ENCODE measurements at regions not wholly inside any gene's neighbourhood (a gene's known extent, or its start where the extent isn't known, plus 50 kb on each side); places are given as distances from the start of the nearest gene placed in this dataset.
A peak's percentile ranks its signal among the peaks of the same experiment; 100 is the strongest.

- DNase-seq, result no peak
These were observed 151.4 kb downstream of the ACKR3 start for GRCh38 chr2:236720974-236721540.

- DNase-seq, result no peak
These were observed 154.6 kb downstream of the ACKR3 start for GRCh38 chr2:236724200-236724599.

- no peak for DNase-seq
These were observed 157.3 kb downstream of the ACKR3 start for GRCh38 chr2:236726701-236727450.

- DNase-seq, result no peak
These were observed 159.5 kb downstream of the ACKR3 start for GRCh38 chr2:236728916-236729670.

- no peak for DNase-seq
These were observed 160.8 kb downstream of the ACKR3 start for GRCh38 chr2:236730393-236730792.

- DNase-seq, result no peak
These were observed 162.3 kb downstream of the ACKR3 start for GRCh38 chr2:236731767-236732580.

- no peak for DNase-seq
These were observed 163.5 kb downstream of the ACKR3 start for GRCh38 chr2:236733156-236733555.

GRCh38 chr2:236735825-236736238 is 166.2 kb downstream of the ACKR3 start:
- DNase-seq, result no peak

GRCh38 chr2:236738030-236738429 is 168.4 kb downstream of the ACKR3 start:
- no peak for DNase-seq

GRCh38 chr2:236738896-236739295 is 169.3 kb downstream of the ACKR3 start:
- no peak for DNase-seq

- no peak for DNase-seq
These were observed 170.0 kb downstream of the ACKR3 start for GRCh38 chr2:236739663-236740062.

- DNase-seq, result no peak
These were observed 170.9 kb downstream of the ACKR3 start for GRCh38 chr2:236740506-236740905.

GRCh38 chr2:236743039-236743920 is 173.7 kb downstream of the ACKR3 start:
- no peak for DNase-seq

GRCh38 chr2:236743921-236744280 is 174.3 kb downstream of the ACKR3 start:
- DNase-seq, result no peak

- DNase-seq, result no peak
These were observed 174.7 kb downstream of the ACKR3 start for GRCh38 chr2:236744281-236744705.

GRCh38 chr2:236744716-236745115 is 175.1 kb downstream of the ACKR3 start:
- DNase-seq, result no peak

GRCh38 chr2:236745420-236746210 is 176.0 kb downstream of the ACKR3 start:
- no peak for DNase-seq

GRCh38 chr2:236746833-236747232 is 177.2 kb downstream of the ACKR3 start:
- DNase-seq, result no peak

- no peak for DNase-seq
These were observed 177.8 kb downstream of the ACKR3 start for GRCh38 chr2:236747426-236747825.

- DNase-seq, result no peak
These were observed 178.3 kb downstream of the ACKR3 start for GRCh38 chr2:236747925-236748324.

GRCh38 chr2:236748385-236748784 is 178.8 kb downstream of the ACKR3 start:
- DNase-seq, result peak; percentile 4

Data from CD4-positive, alpha-beta T cell treated with Interleukin-21 for 1 hour (primary cell).